Peyer's patch (tissue), 4 donors: ENCODE measurements at regions not wholly inside any gene's neighbourhood (a gene's known extent, or its start where the extent isn't known, plus 50 kb on each side); places are given as distances from the start of the nearest gene placed in this dataset.

Experiments used
- DNase-seq, 3 donors: peaks; one replicate each; pipeline ENCODE4 v3.0.0-alpha.2; 2017 to 2019
- H3K27ac ChIP-seq, 4 donors: fragments of 200-600 bp; sonication (generic); one replicate each; pipeline ENCODE4 v1.5.1; 2016 to 2019
- H3K27me3 ChIP-seq, 2 donors: fragments of 200-600 bp; sonication (generic); one replicate each; pipeline ENCODE4 v1.5.1; 2019
- H3K36me3 ChIP-seq, 3 donors: fragments of 200-600 bp; sonication (generic); one replicate each; pipeline ENCODE4 v1.5.1; 2016 to 2019
- H3K4me1 ChIP-seq, 4 donors: fragments of 200-600 bp; sonication (generic); one replicate each; pipeline ENCODE4 v1.5.1; 2016 to 2019
- H3K4me3 ChIP-seq, 4 donors: fragments of 200-600 bp; sonication (generic); 1 replicate in 3 of 4; 2 replicates in 1 of 4; pipeline ENCODE4 v1.5.1; 2016 to 2019; ENCODE audit warnings: mild to moderate bottlenecking in 1 of 4
- H3K9me3 ChIP-seq, 4 donors: fragments of 200-600 bp; sonication (generic); one replicate each; pipeline ENCODE4 v1.5.1; 2016 to 2019; ENCODE audit warnings: mild to moderate bottlenecking in 1 of 4
- POLR2A ChIP-seq, 2 donors: fragments of 450-650 bp; IDR thresholded peaks; one replicate each; pipeline ENCODE4 v1.5.1; 2017; ENCODE audit warnings: antibody characterized with exemption in 2 of 2, mild to moderate bottlenecking in 2 of 2, moderate library complexity in 2 of 2
- TF ChIP-seq, protein P1 (sequence below), 6 experiments: fragments of 450-650 bp in 4 of 6; fragments of 200-600 bp in 2 of 6; sonication (generic) in 1 of 6; IDR thresholded peaks; one replicate each; pipeline ENCODE4 v1.5.1; 2017 to 2019; ENCODE audit warnings: antibody characterized with exemption in 6 of 6, mild to moderate bottlenecking in 3 of 6, moderate library complexity in 1 of 6

DNA sequence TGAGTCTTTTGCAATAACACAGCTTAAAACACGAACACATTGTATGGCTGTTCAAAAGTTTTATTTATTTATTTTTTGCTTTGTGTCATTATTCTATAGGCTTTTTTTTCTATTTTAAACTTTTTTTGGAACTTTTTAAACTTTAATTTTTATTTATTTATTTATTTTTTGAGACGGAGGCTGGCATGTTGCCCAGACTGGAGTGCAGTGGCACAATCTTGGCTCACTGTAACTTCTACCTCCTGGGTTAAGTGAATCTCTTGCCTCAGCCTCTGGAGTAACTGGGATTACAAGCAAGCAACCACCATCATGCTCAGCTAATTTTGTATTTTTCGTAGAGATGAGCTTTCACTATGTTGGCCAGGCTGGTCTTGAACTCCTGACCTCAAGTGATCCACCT, 88.3 kb upstream of the GADD45A start:
- Histone ChIP-seq H3K27ac (no peak overlapping the region), H3K4me3 (no peak overlapping the region), H3K27me3 (no peaks in the 10 kb centered on the region), H3K4me1 (no peaks in the 10 kb centered on the region), H3K36me3 (no peaks in the 10 kb centered on the region), H3K9me3 (no peaks in the 10 kb centered on the region)
- TF ChIP-seq, protein P1, sequence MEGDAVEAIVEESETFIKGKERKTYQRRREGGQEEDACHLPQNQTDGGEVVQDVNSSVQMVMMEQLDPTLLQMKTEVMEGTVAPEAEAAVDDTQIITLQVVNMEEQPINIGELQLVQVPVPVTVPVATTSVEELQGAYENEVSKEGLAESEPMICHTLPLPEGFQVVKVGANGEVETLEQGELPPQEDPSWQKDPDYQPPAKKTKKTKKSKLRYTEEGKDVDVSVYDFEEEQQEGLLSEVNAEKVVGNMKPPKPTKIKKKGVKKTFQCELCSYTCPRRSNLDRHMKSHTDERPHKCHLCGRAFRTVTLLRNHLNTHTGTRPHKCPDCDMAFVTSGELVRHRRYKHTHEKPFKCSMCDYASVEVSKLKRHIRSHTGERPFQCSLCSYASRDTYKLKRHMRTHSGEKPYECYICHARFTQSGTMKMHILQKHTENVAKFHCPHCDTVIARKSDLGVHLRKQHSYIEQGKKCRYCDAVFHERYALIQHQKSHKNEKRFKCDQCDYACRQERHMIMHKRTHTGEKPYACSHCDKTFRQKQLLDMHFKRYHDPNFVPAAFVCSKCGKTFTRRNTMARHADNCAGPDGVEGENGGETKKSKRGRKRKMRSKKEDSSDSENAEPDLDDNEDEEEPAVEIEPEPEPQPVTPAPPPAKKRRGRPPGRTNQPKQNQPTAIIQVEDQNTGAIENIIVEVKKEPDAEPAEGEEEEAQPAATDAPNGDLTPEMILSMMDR (IDR thresholded peaks at IDR 0.05), result no peak
- no peak for TF ChIP-seq POLR2A (IDR thresholded peaks at IDR 0.05)
- no peak for DNase-seq

DNA sequence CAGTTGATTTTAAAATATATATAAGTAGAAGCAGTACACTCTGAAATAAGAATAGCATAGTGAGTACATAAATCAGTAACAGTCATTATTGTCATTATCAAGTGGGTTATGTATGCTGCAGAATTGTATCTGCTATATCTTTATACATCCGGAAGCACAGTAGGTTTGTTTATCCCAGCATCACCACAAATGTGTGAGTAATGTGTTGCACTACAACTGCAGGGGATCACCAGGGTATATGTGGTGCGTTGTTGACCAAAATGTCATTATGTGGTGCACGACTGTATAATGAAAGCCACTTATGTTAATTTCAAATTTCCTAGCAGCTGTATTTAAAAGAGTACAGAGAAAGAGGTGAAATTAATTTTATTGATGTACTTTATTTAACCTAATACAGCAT, 87.7 kb upstream of the GADD45A start:
- Histone ChIP-seq H3K9me3 (no peaks in the 10 kb centered on the region), H3K36me3 (no peaks in the 10 kb centered on the region), H3K27ac (no peak overlapping the region), H3K4me3 (no peak overlapping the region), H3K4me1 (no peaks in the 10 kb centered on the region), H3K27me3 (no peaks in the 10 kb centered on the region)
- TF ChIP-seq POLR2A (IDR thresholded peaks at IDR 0.05), result no peak
- TF ChIP-seq, protein P1 (IDR thresholded peaks at IDR 0.05), result no peak
- DNase-seq, result no peak

DNA sequence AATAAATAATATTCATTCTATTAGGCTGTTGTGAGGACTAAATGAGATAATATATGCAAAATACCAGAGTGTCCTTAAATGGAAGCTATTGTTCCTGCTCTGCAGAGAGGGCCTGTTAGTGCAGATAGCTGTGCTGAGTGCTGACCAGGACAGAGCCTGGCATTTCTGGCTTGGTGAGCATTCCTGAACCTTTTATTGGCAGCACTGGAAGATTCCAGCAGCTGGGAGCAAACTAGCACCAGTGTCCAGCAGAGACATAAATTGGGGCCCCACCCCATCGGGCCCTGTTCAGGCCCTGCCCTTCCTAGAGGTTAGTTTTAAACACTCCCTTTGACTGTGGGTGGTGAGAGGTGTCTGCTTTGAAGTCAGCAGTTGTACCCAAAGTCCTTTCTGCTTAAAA, 85.9 kb upstream of the GADD45A start:
- DNase-seq, result no peak
- Histone ChIP-seq H3K27me3 (no peaks in the 10 kb centered on the region), H3K4me1 (no peaks in the 10 kb centered on the region), H3K9me3 (no peaks in the 10 kb centered on the region), H3K36me3 (no peaks in the 10 kb centered on the region), H3K27ac (no peak overlapping the region), H3K4me3 (no peak overlapping the region)
- no peak for TF ChIP-seq POLR2A (IDR thresholded peaks at IDR 0.05)
- TF ChIP-seq, protein P1 (IDR thresholded peaks at IDR 0.05), result no peak

DNA sequence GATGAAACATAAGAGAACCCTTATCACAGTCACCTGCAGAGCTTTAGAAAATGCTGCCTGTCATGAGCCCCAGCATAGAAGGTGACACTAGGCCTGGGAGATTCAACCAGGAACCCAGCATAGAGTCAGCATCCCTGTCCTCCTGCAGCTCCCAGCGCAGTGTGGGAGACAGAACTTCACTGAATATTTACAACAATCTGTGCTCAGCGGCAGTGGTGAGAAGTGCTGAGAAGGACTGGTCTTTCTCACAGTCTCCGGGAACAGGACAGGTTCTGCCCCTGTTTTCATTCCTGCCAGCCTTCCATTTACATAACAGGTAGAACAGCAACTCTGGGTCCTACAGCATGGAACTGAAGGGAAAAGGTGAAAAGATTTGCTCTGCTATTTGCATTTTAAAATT, 83.5 kb upstream of the GADD45A start:
- DNase-seq, result no peak
- TF ChIP-seq, protein P1 (IDR thresholded peaks at IDR 0.05), result no peak
- TF ChIP-seq POLR2A (IDR thresholded peaks at IDR 0.05), result no peak
- no peak overlapping the region for H3K4me3 ChIP-seq
- H3K27me3 ChIP-seq, result no peaks in the 10 kb centered on the region
- H3K36me3 ChIP-seq, result no peaks in the 10 kb centered on the region
- no peaks in the 10 kb centered on the region for H3K9me3 ChIP-seq
- H3K27ac ChIP-seq, result no peak overlapping the region
- no peaks in the 10 kb centered on the region for H3K4me1 ChIP-seq

DNA sequence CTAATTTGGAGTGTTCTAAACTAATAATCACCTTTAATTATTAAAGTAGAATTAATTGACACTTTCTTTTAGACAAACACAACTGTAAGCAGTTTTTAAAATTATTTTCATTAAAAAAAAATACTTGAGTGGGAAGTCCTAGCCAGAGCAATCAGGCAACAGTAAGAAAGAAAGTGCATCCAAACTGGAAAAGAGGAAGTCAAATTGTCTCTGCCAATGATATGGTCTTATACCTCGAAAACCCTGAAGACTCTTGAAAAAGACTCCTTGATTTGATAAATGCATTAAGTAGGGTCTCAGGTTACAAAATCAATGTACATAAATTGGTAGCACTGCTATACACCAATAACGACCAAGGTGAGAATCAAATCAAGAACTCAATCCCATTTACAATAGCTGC, 83.0 kb upstream of the GADD45A start:
- Histone ChIP-seq H3K4me1 (no peaks in the 10 kb centered on the region), H3K36me3 (no peaks in the 10 kb centered on the region), H3K9me3 (no peaks in the 10 kb centered on the region), H3K4me3 (no peak overlapping the region), H3K27ac (no peak overlapping the region), H3K27me3 (no peaks in the 10 kb centered on the region)
- no peak for DNase-seq
- no peak for TF ChIP-seq POLR2A (IDR thresholded peaks at IDR 0.05)
- TF ChIP-seq, protein P1 (IDR thresholded peaks at IDR 0.05), result no peak

DNA sequence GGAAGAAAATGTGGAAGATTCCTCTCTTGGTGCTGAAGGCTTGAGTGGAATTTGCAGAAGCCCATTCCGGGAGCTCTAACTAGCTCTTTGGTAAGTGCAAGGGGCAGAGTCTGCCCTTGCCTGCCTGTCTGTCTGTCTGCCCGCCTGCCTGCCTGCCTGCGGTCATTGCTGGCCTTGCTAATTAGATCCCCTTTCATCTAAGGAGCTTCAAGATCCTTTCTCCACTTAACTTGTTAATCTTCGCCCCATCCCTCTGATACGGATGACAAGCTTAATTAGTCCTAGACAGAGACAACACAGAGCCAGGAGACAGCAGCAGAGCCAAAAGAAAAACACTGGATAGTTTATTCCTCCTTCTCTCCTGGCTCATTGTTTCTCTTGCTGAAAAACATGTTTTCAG, 80.2 kb upstream of the GADD45A start:
- Histone ChIP-seq H3K27me3 (no peaks in the 10 kb centered on the region), H3K27ac (no peak overlapping the region), H3K4me3 (no peak overlapping the region), H3K9me3 (no peaks in the 10 kb centered on the region), H3K4me1 (no peaks in the 10 kb centered on the region), H3K36me3 (no peaks in the 10 kb centered on the region)
- no peak for DNase-seq
- no peak for TF ChIP-seq POLR2A (IDR thresholded peaks at IDR 0.05)
- TF ChIP-seq, protein P1 (IDR thresholded peaks at IDR 0.05), result no peak
